Thyroid gland (tissue), 4 donors: ENCODE measurements at regions not wholly inside any gene's neighbourhood (a gene's known extent, or its start where the extent isn't known, plus 50 kb on each side); places are given as distances from the start of the nearest gene placed in this dataset.
"Not testable (repeated sequence)": the region's sequence is repeated elsewhere in the genome, so short reads cannot be mapped to it uniquely, and the experiment has no call there.

Experiments
- POLR2A ChIP-seq, 2 donors: fragments of 450-650 bp; IDR thresholded peaks; one replicate each; pipeline ENCODE4 v1.6.1; 2017; ENCODE audit warnings: antibody characterized with exemption in 2 of 2, mild to moderate bottlenecking in 2 of 2, moderate library complexity in 1 of 2
- TF ChIP-seq, protein P1 (sequence below), 6 experiments: fragments of 200-600 bp in 3 of 6; fragments of 450-650 bp in 3 of 6; sonication (generic) in 3 of 6; IDR thresholded peaks; one replicate each; pipeline ENCODE4 v1.5.1; 2016 to 2019; ENCODE audit warnings: antibody characterized with exemption in 6 of 6, mild to moderate bottlenecking in 2 of 6, inconsistent platforms in 1 of 6, moderate library complexity in 1 of 6

DNA sequence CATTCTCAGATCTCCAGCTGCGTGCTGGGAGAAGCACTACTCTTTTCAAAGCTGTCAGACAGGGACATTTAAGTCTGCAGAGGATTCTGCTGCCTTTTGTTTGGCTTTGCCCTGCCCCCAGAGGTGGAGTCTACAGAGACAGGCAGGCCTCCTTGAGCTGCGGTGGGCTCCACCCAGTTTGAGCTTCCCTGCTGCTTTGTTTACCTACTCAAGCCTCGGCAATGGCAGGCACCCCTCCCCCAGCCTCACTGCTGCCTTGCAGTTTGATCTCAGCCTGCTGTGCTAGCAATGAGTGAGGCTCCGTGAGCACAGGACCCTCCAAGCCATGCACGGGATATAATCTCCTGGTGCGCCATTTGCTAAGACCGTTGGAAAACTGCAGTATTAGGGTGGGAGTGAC is 518.8 kb upstream of the NRP1 start:
- not testable (repeated sequence) for TF ChIP-seq POLR2A (IDR thresholded peaks at IDR 0.05)
- TF ChIP-seq, protein P1, sequence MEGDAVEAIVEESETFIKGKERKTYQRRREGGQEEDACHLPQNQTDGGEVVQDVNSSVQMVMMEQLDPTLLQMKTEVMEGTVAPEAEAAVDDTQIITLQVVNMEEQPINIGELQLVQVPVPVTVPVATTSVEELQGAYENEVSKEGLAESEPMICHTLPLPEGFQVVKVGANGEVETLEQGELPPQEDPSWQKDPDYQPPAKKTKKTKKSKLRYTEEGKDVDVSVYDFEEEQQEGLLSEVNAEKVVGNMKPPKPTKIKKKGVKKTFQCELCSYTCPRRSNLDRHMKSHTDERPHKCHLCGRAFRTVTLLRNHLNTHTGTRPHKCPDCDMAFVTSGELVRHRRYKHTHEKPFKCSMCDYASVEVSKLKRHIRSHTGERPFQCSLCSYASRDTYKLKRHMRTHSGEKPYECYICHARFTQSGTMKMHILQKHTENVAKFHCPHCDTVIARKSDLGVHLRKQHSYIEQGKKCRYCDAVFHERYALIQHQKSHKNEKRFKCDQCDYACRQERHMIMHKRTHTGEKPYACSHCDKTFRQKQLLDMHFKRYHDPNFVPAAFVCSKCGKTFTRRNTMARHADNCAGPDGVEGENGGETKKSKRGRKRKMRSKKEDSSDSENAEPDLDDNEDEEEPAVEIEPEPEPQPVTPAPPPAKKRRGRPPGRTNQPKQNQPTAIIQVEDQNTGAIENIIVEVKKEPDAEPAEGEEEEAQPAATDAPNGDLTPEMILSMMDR (IDR thresholded peaks at IDR 0.05): not testable (repeated sequence)
